ENCODE measurements at regions not wholly inside any gene's neighbourhood (a gene's known extent, or its start where the extent isn't known, plus 50 kb on each side); places are given as distances from the start of the nearest gene placed in this dataset.

GRCh38 chr6:140905724-140906123, 1227.0 kb upstream of the GJE1 start:
- no peak for TF ChIP-seq CTCF (IDR thresholded peaks at IDR 0.05; ENCODE audit: low read length)
- no peak for TF ChIP-seq EZH2phosphoT487 (IDR thresholded peaks at IDR 0.05; ENCODE audit: low read length)
- no peak for TF ChIP-seq EZH2 (optimal IDR thresholded peaks at IDR 0.05; ENCODE audit: low read depth, low read length)
